ENCODE measurements at regions not wholly inside any gene's neighbourhood (a gene's known extent, or its start where the extent isn't known, plus 50 kb on each side); places are given as distances from the start of the nearest gene placed in this dataset.
"Not testable (repeated sequence)": the region's sequence is repeated elsewhere in the genome, so short reads cannot be mapped to it uniquely, and the experiment has no call there.

GRCh38 chr4:31787701-31788100, 1067.5 kb downstream of the PCDH7 start:
- TF ChIP-seq, protein P1, sequence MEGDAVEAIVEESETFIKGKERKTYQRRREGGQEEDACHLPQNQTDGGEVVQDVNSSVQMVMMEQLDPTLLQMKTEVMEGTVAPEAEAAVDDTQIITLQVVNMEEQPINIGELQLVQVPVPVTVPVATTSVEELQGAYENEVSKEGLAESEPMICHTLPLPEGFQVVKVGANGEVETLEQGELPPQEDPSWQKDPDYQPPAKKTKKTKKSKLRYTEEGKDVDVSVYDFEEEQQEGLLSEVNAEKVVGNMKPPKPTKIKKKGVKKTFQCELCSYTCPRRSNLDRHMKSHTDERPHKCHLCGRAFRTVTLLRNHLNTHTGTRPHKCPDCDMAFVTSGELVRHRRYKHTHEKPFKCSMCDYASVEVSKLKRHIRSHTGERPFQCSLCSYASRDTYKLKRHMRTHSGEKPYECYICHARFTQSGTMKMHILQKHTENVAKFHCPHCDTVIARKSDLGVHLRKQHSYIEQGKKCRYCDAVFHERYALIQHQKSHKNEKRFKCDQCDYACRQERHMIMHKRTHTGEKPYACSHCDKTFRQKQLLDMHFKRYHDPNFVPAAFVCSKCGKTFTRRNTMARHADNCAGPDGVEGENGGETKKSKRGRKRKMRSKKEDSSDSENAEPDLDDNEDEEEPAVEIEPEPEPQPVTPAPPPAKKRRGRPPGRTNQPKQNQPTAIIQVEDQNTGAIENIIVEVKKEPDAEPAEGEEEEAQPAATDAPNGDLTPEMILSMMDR (IDR thresholded peaks at IDR 0.05; ENCODE audit: low read depth, low read length, missing control alignments), result no peak
- H3K4me3 ChIP-seq (replicated peaks; ENCODE audit: low read depth, low read length), result no peak overlapping the region
- DNase-seq (ENCODE audit: extremely low read depth, low read depth), result no peak

- H3K4me3 ChIP-seq (replicated peaks; ENCODE audit: low read depth, low read length), result no peak overlapping the region
- DNase-seq (ENCODE audit: extremely low read depth, low read depth), result no peak
- TF ChIP-seq, protein P1 (IDR thresholded peaks at IDR 0.05; ENCODE audit: low read depth, low read length, missing control alignments), result no peak
These were observed 1068.5 kb downstream of the PCDH7 start for GRCh38 chr4:31788676-31789075.

- DNase-seq (ENCODE audit: extremely low read depth, low read depth), result no peak
- TF ChIP-seq, protein P1 (IDR thresholded peaks at IDR 0.05; ENCODE audit: low read depth, low read length, missing control alignments), result no peak
- no peak overlapping the region for H3K4me3 ChIP-seq (replicated peaks; ENCODE audit: low read depth, low read length)
These were observed 1071.5 kb downstream of the PCDH7 start for GRCh38 chr4:31791666-31792065.

DNA sequence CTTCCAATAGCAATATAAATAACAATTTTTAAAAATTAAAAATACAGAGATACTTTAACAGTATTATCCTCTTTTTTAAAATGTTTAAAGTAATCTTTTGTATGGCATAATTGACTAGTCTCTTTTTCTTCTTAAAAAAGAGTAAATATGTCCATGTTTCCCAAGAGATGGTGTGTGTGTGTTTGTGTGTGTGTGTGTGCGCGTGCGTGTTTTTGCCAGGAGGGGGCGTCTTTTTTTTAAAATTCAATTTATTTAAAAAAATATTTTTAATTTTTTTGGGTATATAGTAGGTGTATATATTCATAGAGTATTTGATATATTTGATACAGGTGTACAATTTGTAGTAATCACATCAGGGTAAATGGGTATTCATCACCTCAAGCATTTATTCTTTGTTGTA, 1073.7 kb downstream of the PCDH7 start:
- no peak for DNase-seq (ENCODE audit: extremely low read depth, low read depth)
- TF ChIP-seq, protein P1 (IDR thresholded peaks at IDR 0.05; ENCODE audit: low read depth, low read length, missing control alignments), result peak; percentile 12
- no peak overlapping the region for H3K4me3 ChIP-seq (replicated peaks; ENCODE audit: low read depth, low read length)

DNA sequence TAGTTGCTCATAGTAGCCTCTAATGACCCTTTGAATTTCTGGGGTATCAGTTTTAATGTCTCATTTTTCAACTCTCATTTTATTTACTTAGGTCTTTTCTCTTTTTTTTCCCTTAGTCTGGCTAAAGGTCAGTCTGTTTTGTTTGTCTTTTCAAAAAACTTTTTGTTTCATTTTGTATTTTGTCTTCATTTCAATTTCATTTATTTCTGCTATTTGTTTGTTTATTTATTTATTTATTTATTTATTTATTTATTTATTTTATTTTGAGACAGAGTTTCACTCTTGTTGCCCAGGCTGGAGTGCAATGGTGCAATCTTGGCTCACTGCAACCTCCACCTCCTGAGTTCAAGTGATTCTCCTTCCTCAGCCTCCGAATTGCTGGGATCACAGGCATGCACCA, 1076.9 kb downstream of the PCDH7 start:
- not testable (repeated sequence) for DNase-seq (ENCODE audit: extremely low read depth, low read depth); H3K4me3 ChIP-seq (replicated peaks; ENCODE audit: low read depth, low read length)

GRCh38 chr4:31803526-31804195, 1083.5 kb downstream of the PCDH7 start:
- TF ChIP-seq, protein P1 (IDR thresholded peaks at IDR 0.05; ENCODE audit: low read depth, low read length, missing control alignments), result no peak
- H3K4me3 ChIP-seq (replicated peaks; ENCODE audit: low read depth, low read length), result no peak overlapping the region
- no peak for DNase-seq (ENCODE audit: extremely low read depth, low read depth)

GRCh38 chr4:31807036-31807435, 1086.9 kb downstream of the PCDH7 start:
- TF ChIP-seq, protein P1 (IDR thresholded peaks at IDR 0.05; ENCODE audit: low read depth, low read length, missing control alignments), result no peak
- H3K4me3 ChIP-seq (replicated peaks; ENCODE audit: low read depth, low read length), result no peak overlapping the region
- no peak for DNase-seq (ENCODE audit: extremely low read depth, low read depth)

Measured in HFF-Myc (cell line).